ENCODE measurements at regions not wholly inside any gene's neighbourhood (a gene's known extent, or its start where the extent isn't known, plus 50 kb on each side); places are given as distances from the start of the nearest gene placed in this dataset.

DNA sequence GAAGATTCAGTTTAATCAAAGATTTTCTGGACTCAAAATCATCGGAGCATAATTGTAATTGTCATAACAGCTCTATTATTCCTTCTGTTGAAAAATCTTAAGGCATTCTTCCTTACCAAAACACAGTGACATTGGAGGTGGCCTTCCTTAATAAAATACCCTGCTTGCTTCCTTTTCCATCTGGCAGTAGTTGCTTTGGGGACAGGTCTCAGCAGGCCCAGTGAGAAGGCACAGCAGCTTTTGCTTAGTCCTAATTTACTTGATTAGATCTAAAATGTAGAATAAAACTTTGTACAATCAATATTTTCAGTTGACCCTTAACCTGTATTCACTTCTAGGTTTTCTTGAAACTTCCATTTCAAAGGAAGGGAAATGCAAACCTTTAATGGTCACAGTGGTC, 471.6 kb downstream of the PCDH20 start:
- TF ChIP-seq EZH2 (IDR thresholded peaks at IDR 0.05; ENCODE audit: borderline replicate concordance) (no peak), EZH2phosphoT487 (IDR thresholded peaks at IDR 0.05; ENCODE audit: low read depth, severe bottlenecking, unreplicated experiment) (no peak)
- TF ChIP-seq, protein P1, sequence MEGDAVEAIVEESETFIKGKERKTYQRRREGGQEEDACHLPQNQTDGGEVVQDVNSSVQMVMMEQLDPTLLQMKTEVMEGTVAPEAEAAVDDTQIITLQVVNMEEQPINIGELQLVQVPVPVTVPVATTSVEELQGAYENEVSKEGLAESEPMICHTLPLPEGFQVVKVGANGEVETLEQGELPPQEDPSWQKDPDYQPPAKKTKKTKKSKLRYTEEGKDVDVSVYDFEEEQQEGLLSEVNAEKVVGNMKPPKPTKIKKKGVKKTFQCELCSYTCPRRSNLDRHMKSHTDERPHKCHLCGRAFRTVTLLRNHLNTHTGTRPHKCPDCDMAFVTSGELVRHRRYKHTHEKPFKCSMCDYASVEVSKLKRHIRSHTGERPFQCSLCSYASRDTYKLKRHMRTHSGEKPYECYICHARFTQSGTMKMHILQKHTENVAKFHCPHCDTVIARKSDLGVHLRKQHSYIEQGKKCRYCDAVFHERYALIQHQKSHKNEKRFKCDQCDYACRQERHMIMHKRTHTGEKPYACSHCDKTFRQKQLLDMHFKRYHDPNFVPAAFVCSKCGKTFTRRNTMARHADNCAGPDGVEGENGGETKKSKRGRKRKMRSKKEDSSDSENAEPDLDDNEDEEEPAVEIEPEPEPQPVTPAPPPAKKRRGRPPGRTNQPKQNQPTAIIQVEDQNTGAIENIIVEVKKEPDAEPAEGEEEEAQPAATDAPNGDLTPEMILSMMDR (IDR thresholded peaks at IDR 0.05; ENCODE audit: poor library complexity): no peak

Measured in hepatocyte (in vitro differentiated cells).